ENCODE measurements at regions not wholly inside any gene's neighbourhood (a gene's known extent, or its start where the extent isn't known, plus 50 kb on each side); places are given as distances from the start of the nearest gene placed in this dataset.
"Not testable (repeated sequence)": the region's sequence is repeated elsewhere in the genome, so short reads cannot be mapped to it uniquely, and the experiment has no call there.

- no peak overlapping the region for H3K9ac ChIP-seq
- no peaks in the 10 kb centered on the region for H3K9me3 ChIP-seq (ENCODE audit: control insufficient read depth, low read length)
- no peaks in the 10 kb centered on the region for H3K27me3 ChIP-seq (ENCODE audit: control insufficient read depth, insufficient read depth, low read length)
- H3K4me2 ChIP-seq (ENCODE audit: low read length): no peak overlapping the region
- H3K4me3 ChIP-seq (ENCODE audit: low read depth, low read length): no peak overlapping the region
- no peak overlapping the region for H2AFZ ChIP-seq
- H3K27ac ChIP-seq: no peak overlapping the region
- no peaks in the 10 kb centered on the region for H3K4me1 ChIP-seq
- H3K79me2 ChIP-seq: no peaks in the 10 kb centered on the region
- H3K36me3 ChIP-seq (ENCODE audit: control insufficient read depth, insufficient read depth, low read length): no peaks in the 10 kb centered on the region
- TF ChIP-seq CTCF (IDR thresholded peaks at IDR 0.05): no peak
These were observed 195.8 kb upstream of the GPR149 start for GRCh38 chr3:154625756-154626155.

GRCh38 chr3:154619621-154620020 is 189.6 kb upstream of the GPR149 start:
- H3K4me1 ChIP-seq; H2AFZ ChIP-seq; H3K4me2 ChIP-seq (ENCODE audit: low read length); H3K9me3 ChIP-seq (ENCODE audit: control insufficient read depth, low read length); H3K4me3 ChIP-seq (ENCODE audit: low read depth, low read length); H3K9ac ChIP-seq; H3K79me2 ChIP-seq; H3K36me3 ChIP-seq (ENCODE audit: control insufficient read depth, insufficient read depth, low read length); H3K27me3 ChIP-seq (ENCODE audit: control insufficient read depth, insufficient read depth, low read length); H3K27ac ChIP-seq: not testable (repeated sequence)

GRCh38 chr3:154616298-154616697 is 186.3 kb upstream of the GPR149 start:
- Histone ChIP-seq H3K9ac (no peak overlapping the region), H2AFZ (no peak overlapping the region), H3K4me3 (ENCODE audit: low read depth, low read length) (no peak overlapping the region), H3K27ac (no peak overlapping the region), H3K79me2 (no peaks in the 10 kb centered on the region), H3K4me2 (ENCODE audit: low read length) (no peak overlapping the region), H3K4me1 (no peaks in the 10 kb centered on the region), H3K27me3 (ENCODE audit: control insufficient read depth, insufficient read depth, low read length) (no peaks in the 10 kb centered on the region), H3K36me3 (ENCODE audit: control insufficient read depth, insufficient read depth, low read length) (no peaks in the 10 kb centered on the region), H3K9me3 (ENCODE audit: control insufficient read depth, low read length) (no peaks in the 10 kb centered on the region)
- no peak for TF ChIP-seq CTCF (IDR thresholded peaks at IDR 0.05)

GRCh38 chr3:154615471-154615870 is 185.5 kb upstream of the GPR149 start:
- Histone ChIP-seq H3K4me1 (no peaks in the 10 kb centered on the region), H3K9me3 (ENCODE audit: control insufficient read depth, low read length) (no peaks in the 10 kb centered on the region), H2AFZ (no peak overlapping the region), H3K27me3 (ENCODE audit: control insufficient read depth, insufficient read depth, low read length) (no peaks in the 10 kb centered on the region), H3K27ac (no peak overlapping the region), H3K4me2 (ENCODE audit: low read length) (no peak overlapping the region), H3K79me2 (no peaks in the 10 kb centered on the region), H3K9ac (no peak overlapping the region), H3K36me3 (ENCODE audit: control insufficient read depth, insufficient read depth, low read length) (no peaks in the 10 kb centered on the region), H3K4me3 (ENCODE audit: low read depth, low read length) (no peak overlapping the region)
- no peak for TF ChIP-seq CTCF (IDR thresholded peaks at IDR 0.05)

GRCh38 chr3:154614601-154615000 is 184.6 kb upstream of the GPR149 start:
- Histone ChIP-seq H3K27ac (no peak overlapping the region), H3K27me3 (ENCODE audit: control insufficient read depth, insufficient read depth, low read length) (no peaks in the 10 kb centered on the region), H3K9ac (no peak overlapping the region), H3K36me3 (ENCODE audit: control insufficient read depth, insufficient read depth, low read length) (no peaks in the 10 kb centered on the region), H3K4me2 (ENCODE audit: low read length) (no peak overlapping the region), H3K4me3 (ENCODE audit: low read depth, low read length) (no peak overlapping the region), H3K79me2 (no peaks in the 10 kb centered on the region), H3K9me3 (ENCODE audit: control insufficient read depth, low read length) (no peaks in the 10 kb centered on the region), H3K4me1 (no peaks in the 10 kb centered on the region), H2AFZ (no peak overlapping the region)
- no peak for TF ChIP-seq CTCF (IDR thresholded peaks at IDR 0.05)

Measured in parathyroid adenoma (tissue), 2 donors.